H1 (cell line): ENCODE measurements at regions not wholly inside any gene's neighbourhood (a gene's known extent, or its start where the extent isn't known, plus 50 kb on each side); places are given as distances from the start of the nearest gene placed in this dataset.

Experiments
- CTCF ChIA-PET: fragments of 300-600 bp; sonication (Branson Sonifier 250); formaldehyde crosslinking; loops from one replicate; lab custom pipeline; 2021; ENCODE audit not compliant: partially characterized antibody; lab: Charles Lee
- POLR2A ChIA-PET: fragments of 300-600 bp; sonication (Branson Sonifier 250); formaldehyde crosslinking; loops from one replicate; lab custom pipeline; 2021; ENCODE audit warnings: inconsistent platforms; ENCODE audit not compliant: partially characterized antibody; lab: Charles Lee
- DNase-seq, 2 experiments: peaks; one replicate each; pipeline versions ENCODE4 v3.0.0 to v3.0.0-alpha.2; 2010 to 2022; ENCODE audit warnings: low spot score in 2 of 2, low read depth in 1 of 2, mixed read lengths in 1 of 2
- FAIRE-seq: peaks from 2 replicates; lab custom pipeline; 2011; peaks lifted over from hg19 to GRCh38; lab: Jason Lieb, UNC
- H2AFZ ChIP-seq: 2 replicates; pipeline ENCODE4 v1.8.1; 2012; ENCODE audit warnings: low read length, inconsistent platforms
- H2AK5ac ChIP-seq: 2 replicates; pipeline ENCODE4 v1.6.1; 2013; ENCODE audit warnings: low read depth, low read length
- H2BK120ac ChIP-seq: replicated peaks from 2 replicates; pipeline ENCODE3; 2013; ENCODE audit warnings: low read depth, low read length, inconsistent platforms
- H2BK12ac ChIP-seq: 2 replicates; pipeline ENCODE4 v1.6.1; 2013; ENCODE audit warnings: low read depth, low read length
- H2BK15ac ChIP-seq: 2 replicates; pipeline ENCODE4 v1.6.1; 2013; ENCODE audit warnings: low read length
- H2BK20ac ChIP-seq: 2 replicates; pipeline ENCODE4 v1.6.1; 2013; ENCODE audit warnings: low read length
- H2BK5ac ChIP-seq: 2 replicates; pipeline ENCODE4 v1.6.1; 2013; ENCODE audit warnings: low read depth, low read length
- H3K14ac ChIP-seq: 2 replicates; pipeline ENCODE4 v1.6.1; 2013; ENCODE audit warnings: inconsistent platforms; ENCODE audit not compliant: insufficient read length
- H3K18ac ChIP-seq: 2 replicates; pipeline ENCODE4 v1.6.1; 2013; ENCODE audit warnings: low read length; ENCODE audit errors: extremely low read depth
- H3K23ac ChIP-seq: 2 replicates; pipeline ENCODE4 v1.6.1; 2013; ENCODE audit warnings: inconsistent platforms; ENCODE audit not compliant: insufficient read length
- H3K23me2 ChIP-seq: 2 replicates; pipeline ENCODE4 v1.6.1; 2013; ENCODE audit warnings: low read depth, low read length
- H3K27ac ChIP-seq: 2 replicates; pipeline ENCODE4 v1.6.1; 2011; ENCODE audit warnings: low read depth, low read length, inconsistent platforms
- H3K27me3 ChIP-seq, 4 experiments: replicated peaks in 1 of 4; 1 replicate in 1 of 4; 2 replicates in 3 of 4; pipeline versions ENCODE4 v1.6.1 to v1.8.1; 2011 to 2013; ENCODE audit warnings: low read length in 3 of 4, mild to moderate bottlenecking in 3 of 4, inconsistent platforms in 2 of 4, mixed read lengths in 2 of 4, moderate library complexity in 1 of 4; ENCODE audit not compliant: control insufficient read depth in 3 of 4, insufficient read depth in 3 of 4; ENCODE audit errors: extremely low read depth in 1 of 4
- H3K36me3 ChIP-seq, 4 experiments: 2 replicates each; pipeline versions ENCODE4 v1.6.1 to v1.8.1; 2011 to 2013; ENCODE audit warnings: mild to moderate bottlenecking in 4 of 4, low read length in 3 of 4, moderate library complexity in 2 of 4, control low read depth in 1 of 4, inconsistent platforms in 1 of 4; ENCODE audit not compliant: insufficient read depth in 4 of 4, control insufficient read depth in 2 of 4
- H3K4ac ChIP-seq: replicated peaks from 2 replicates; pipeline ENCODE3; 2013; ENCODE audit warnings: low read length, low read depth, mixed read lengths, inconsistent platforms; ENCODE audit not compliant: insufficient read length
- H3K4me1 ChIP-seq, 4 experiments: replicated peaks in 1 of 4; 1 replicate in 1 of 4; 2 replicates in 3 of 4; pipeline versions ENCODE4 v1.6.1 to v1.8.1; 2011 to 2013; ENCODE audit warnings: low read length in 3 of 4, inconsistent platforms in 2 of 4, mixed read lengths in 1 of 4; ENCODE audit not compliant: insufficient read depth in 4 of 4, control insufficient read depth in 3 of 4
- H3K4me2 ChIP-seq, 2 experiments: 2 replicates each; pipeline versions ENCODE4 v1.6.1 to v1.8.1; 2011 to 2013; ENCODE audit warnings: low read depth in 2 of 2, low read length in 2 of 2, control low read depth in 1 of 2, inconsistent platforms in 1 of 2, mild to moderate bottlenecking in 1 of 2; ENCODE audit not compliant: insufficient read depth in 1 of 2
- H3K4me3 ChIP-seq, 4 experiments: fragments of 200-600, 300-600 bp in 1 of 4; sonication (generic), shearing (Covaris generic), sonication (Bioruptor Twin) in 1 of 4; 2 replicates each; pipeline versions ENCODE4 v1.5.1 to v1.8.1; 2011 to 2016; ENCODE audit warnings: low read length in 4 of 4, low read depth in 3 of 4, control low read depth in 2 of 4, inconsistent platforms in 2 of 4, mild to moderate bottlenecking in 2 of 4, mixed read lengths in 1 of 4, moderate library complexity in 1 of 4; ENCODE audit not compliant: insufficient read depth in 2 of 4; ENCODE audit errors: extremely low read depth in 1 of 4
- H3K56ac ChIP-seq: replicated peaks from 2 replicates; pipeline ENCODE3; 2013; ENCODE audit warnings: low read depth, mild to moderate bottlenecking, mixed read lengths, low read length, inconsistent platforms; ENCODE audit not compliant: insufficient read length
- H3K79me1 ChIP-seq: 2 replicates; pipeline ENCODE4 v1.6.1; 2013; ENCODE audit warnings: low read depth, low read length, control low read depth
- H3K79me2 ChIP-seq, 2 experiments: 2 replicates each; pipeline versions ENCODE4 v1.6.1 to v1.8.1; 2012 to 2013; ENCODE audit warnings: low read length in 2 of 2, mild to moderate bottlenecking in 2 of 2, inconsistent platforms in 1 of 2; ENCODE audit not compliant: insufficient read depth in 2 of 2, control insufficient read depth in 1 of 2
- H3K9ac ChIP-seq, 4 experiments: replicated peaks in 1 of 4; 1 replicate in 1 of 4; 2 replicates in 3 of 4; pipeline versions ENCODE4 v1.6.1 to v1.8.1; 2011 to 2013; ENCODE audit warnings: low read depth in 3 of 4, low read length in 3 of 4, control low read depth in 2 of 4, mild to moderate bottlenecking in 2 of 4, moderate library complexity in 2 of 4, inconsistent platforms in 1 of 4; ENCODE audit errors: extremely low read depth in 1 of 4
- H3K9me3 ChIP-seq, 2 experiments: 2 replicates each; pipeline versions ENCODE4 v1.6.1 to v1.8.1; 2012 to 2013; ENCODE audit warnings: mild to moderate bottlenecking in 2 of 2, moderate library complexity in 2 of 2, control low read depth in 1 of 2, inconsistent platforms in 1 of 2, low read depth in 1 of 2, low read length in 1 of 2, mixed read lengths in 1 of 2; ENCODE audit not compliant: insufficient read depth in 2 of 2
- H4K20me1 ChIP-seq, 2 experiments: replicated peaks in 1 of 2; 2 replicates each; pipeline versions ENCODE3 to v1.8.1; 2011 to 2013; ENCODE audit warnings: inconsistent platforms in 2 of 2, low read length in 2 of 2, mild to moderate bottlenecking in 1 of 2; ENCODE audit not compliant: insufficient read depth in 2 of 2, control insufficient read depth in 1 of 2
- H4K5ac ChIP-seq: 2 replicates; pipeline ENCODE4 v1.6.1; 2013; ENCODE audit warnings: low read length, low read depth, mixed read lengths, inconsistent platforms; ENCODE audit not compliant: insufficient read length
- H4K8ac ChIP-seq: 2 replicates; pipeline ENCODE4 v1.8.0; 2013; ENCODE audit warnings: mild to moderate bottlenecking, moderate library complexity, low read length, inconsistent platforms; ENCODE audit not compliant: insufficient read depth; ENCODE audit errors: extremely low read depth
- H4K91ac ChIP-seq: replicated peaks from 2 replicates; pipeline ENCODE3; 2013; ENCODE audit warnings: low read length, mixed read lengths, inconsistent platforms; ENCODE audit not compliant: insufficient read length
- CTBP2 ChIP-seq: IDR thresholded peaks from 2 replicates; pipeline ENCODE4 v1.7.0; 2011; ENCODE audit warnings: borderline replicate concordance, mild to moderate bottlenecking, moderate library complexity, mixed read lengths, low read length; ENCODE audit not compliant: insufficient read depth, insufficient read length
- JUND ChIP-seq: IDR thresholded peaks from 2 replicates; pipeline ENCODE4 v1.6.1; 2011; ENCODE audit warnings: mild to moderate bottlenecking, improper control_type of control experiment, low read length
- RAD21 ChIP-seq, 2 experiments: IDR thresholded peaks in 1 of 2; conservative IDR thresholded peaks in 1 of 2; 2 replicates each; pipeline ENCODE4 v1.6.1; 2011; ENCODE audit warnings: low read depth in 2 of 2, low read length in 2 of 2, improper control_type of control experiment in 1 of 2, inconsistent platforms in 1 of 2, mild to moderate bottlenecking in 1 of 2, moderate library complexity in 1 of 2
- WGBS, 2 experiments: shearing (Covaris generic) in 1 of 2; methylation state at CpG; one replicate each; pipeline versions ENCODE4 v1.1.6 to v1.1.7; 2013 to 2015; ENCODE audit warnings: low lambda C conversion rate in 2 of 2, mixed read lengths in 2 of 2, inconsistent platforms in 1 of 2, low coverage in 1 of 2, missing lambda C conversion rate in 1 of 2; ENCODE audit not compliant: insufficient replicate concordance in 2 of 2, insufficient coverage in 1 of 2, insufficient read length in 1 of 2; ENCODE audit errors: extremely low coverage in 1 of 2, missing lambda C conversion rate in 1 of 2; 5-methylcytosine and 5-hydroxymethylcytosine counted together

GRCh38 chr6:6843057-6843627, 254.6 kb downstream of the LY86 start:
- H2BK5ac ChIP-seq, result no peak overlapping the region
- no peaks in the 10 kb centered on the region for H3K36me3 ChIP-seq
- no peak overlapping the region for H3K56ac ChIP-seq
- no peak overlapping the region for H4K5ac ChIP-seq
- no peak overlapping the region for H3K23ac ChIP-seq
- H3K18ac ChIP-seq, result no peak overlapping the region
- no peak for TF ChIP-seq CTBP2
- peak in 1 of 2 experiments; percentile 26; a peak in 2 of 4 replicates for TF ChIP-seq RAD21 (IDR thresholded peaks at IDR 0.05 in 1 of 2, conservative IDR thresholded peaks at IDR 0.05 in 1 of 2; ENCODE audit: low read depth in 2 of 2, low read length in 2 of 2)
- peak; percentile 15; the same call in 1 of the 2 replicates for TF ChIP-seq JUND
- no peak overlapping the region for H3K4me2 ChIP-seq
- H2AFZ ChIP-seq, result no peak overlapping the region
- H3K9me3 ChIP-seq, result no peaks in the 10 kb centered on the region; a peak in 1 of 4 replicates
- H3K4me3 ChIP-seq, result no peak overlapping the region; a peak in 1 of 8 replicates
- no peaks in the 10 kb centered on the region for H4K20me1 ChIP-seq
- no peak overlapping the region for H3K4ac ChIP-seq
- no peak overlapping the region for H4K8ac ChIP-seq
- no peak for DNase-seq
- CTCF ChIA-PET, result interaction anchor here (0.6 to 1.9 kb wide), 7 partner anchors 14 to 165 kb away, joined by 3 to 6 read pairs (median 3); no protein-coding TSS in a partner anchor
- H3K27ac ChIP-seq, result no peak overlapping the region
- no peak for FAIRE-seq
- WGBS, 2 experiments, result 76% methylated on average over 5 of the region's 5 CpGs; no CpG with 5 or more reads in 1 of the 2 experiments
- no peak overlapping the region for H3K9ac ChIP-seq
- H3K14ac ChIP-seq, result no peak overlapping the region
- H2BK120ac ChIP-seq, result no peak overlapping the region
- POLR2A ChIA-PET, result no interaction called here
- H3K27me3 ChIP-seq, result no peaks in the 10 kb centered on the region
- H2AK5ac ChIP-seq, result no peak overlapping the region
- H3K79me1 ChIP-seq, result no peaks in the 10 kb centered on the region
- H3K4me1 ChIP-seq, result no peaks in the 10 kb centered on the region; a peak in 1 of 7 replicates
- H2BK15ac ChIP-seq, result no peak overlapping the region
- no peak overlapping the region for H4K91ac ChIP-seq
- H2BK12ac ChIP-seq, result no peak overlapping the region
- no peaks in the 10 kb centered on the region for H3K79me2 ChIP-seq
- H3K23me2 ChIP-seq, result no peaks in the 10 kb centered on the region; the same call in 1 of the 2 replicates
- no peak overlapping the region for H2BK20ac ChIP-seq
